Neural crest cell (in vitro differentiated cells): ENCODE measurements at regions not wholly inside any gene's neighbourhood (a gene's known extent, or its start where the extent isn't known, plus 50 kb on each side); places are given as distances from the start of the nearest gene placed in this dataset.

Source experiments
- DNase-seq: peaks from one replicate; pipeline ENCODE4 v3.0.0; 2021; ENCODE audit warnings: low read depth, mixed read lengths, low spot score
- H3K27ac Mint-ChIP-seq: one replicate; pipeline ENCODE4 v1.8.0; 2021; ENCODE audit warnings: mild to moderate bottlenecking, mixed read lengths; ENCODE audit not compliant: unreplicated experiment
- H3K27me3 Mint-ChIP-seq: 2 replicates; pipeline ENCODE4 v1.8.0; 2021; ENCODE audit warnings: low read depth, mild to moderate bottlenecking, mixed read lengths
- H3K36me3 Mint-ChIP-seq: 2 replicates; pipeline ENCODE4 v1.8.0; 2021; ENCODE audit warnings: low read depth, mild to moderate bottlenecking, mixed read lengths
- H3K4me1 Mint-ChIP-seq: 2 replicates; pipeline ENCODE4 v1.8.0; 2021; ENCODE audit warnings: mixed read lengths
- H3K4me3 Mint-ChIP-seq: one replicate; pipeline ENCODE4 v1.8.0; 2021; ENCODE audit warnings: mild to moderate bottlenecking, mixed read lengths
- H3K9me3 Mint-ChIP-seq: 2 replicates; pipeline ENCODE4 v1.8.0; 2021; ENCODE audit warnings: mixed read lengths
- CTCF ChIP-seq: fragments of 200-600 bp; sonication (generic); conservative IDR thresholded peaks from 2 replicates; pipeline ENCODE4 v1.5.0; 2021; ENCODE audit warnings: antibody characterized with exemption, mild to moderate bottlenecking

- Mint-ChIP-seq H3K36me3 (no peaks in the 10 kb centered on the region), H3K4me1 (peaks cover 4% of the 10 kb centered on the region), H3K4me3 (no peak overlapping the region), H3K27ac (no peak overlapping the region), H3K27me3 (no peaks in the 10 kb centered on the region), H3K9me3 (no peaks in the 10 kb centered on the region)
- no peak for DNase-seq
- TF ChIP-seq CTCF: no peak
Measured at GRCh38 chr15:77796046-77796729, 163.5 kb upstream of the LINGO1 start.

- no peak for TF ChIP-seq CTCF
- no peak overlapping the region for H3K4me3 Mint-ChIP-seq
- H3K36me3 Mint-ChIP-seq: no peaks in the 10 kb centered on the region
- no peaks in the 10 kb centered on the region for H3K27me3 Mint-ChIP-seq
- no peak overlapping the region for H3K27ac Mint-ChIP-seq
- peaks cover 4% of the 10 kb centered on the region for H3K4me1 Mint-ChIP-seq
- no peak for DNase-seq
- H3K9me3 Mint-ChIP-seq: no peaks in the 10 kb centered on the region
Measured at GRCh38 chr15:77795446-77795845, 162.7 kb upstream of the LINGO1 start.

GRCh38 chr15:77791941-77792340 lies 159.2 kb upstream of the LINGO1 start:
- H3K27ac Mint-ChIP-seq: no peak overlapping the region
- H3K36me3 Mint-ChIP-seq: no peaks in the 10 kb centered on the region
- H3K27me3 Mint-ChIP-seq: no peaks in the 10 kb centered on the region
- no peaks in the 10 kb centered on the region for H3K9me3 Mint-ChIP-seq
- H3K4me1 Mint-ChIP-seq: no peaks in the 10 kb centered on the region
- no peak overlapping the region for H3K4me3 Mint-ChIP-seq
- no peak for TF ChIP-seq CTCF
- no peak for DNase-seq

- TF ChIP-seq CTCF: no peak
- H3K9me3 Mint-ChIP-seq: no peaks in the 10 kb centered on the region
- H3K36me3 Mint-ChIP-seq: no peaks in the 10 kb centered on the region
- DNase-seq: no peak
- H3K4me3 Mint-ChIP-seq: no peak overlapping the region
- no peaks in the 10 kb centered on the region for H3K4me1 Mint-ChIP-seq
- H3K27ac Mint-ChIP-seq: no peak overlapping the region
- no peaks in the 10 kb centered on the region for H3K27me3 Mint-ChIP-seq
Measured at GRCh38 chr15:77790481-77790880, 157.8 kb upstream of the LINGO1 start.

- Mint-ChIP-seq H3K36me3 (no peaks in the 10 kb centered on the region), H3K4me1 (no peaks in the 10 kb centered on the region), H3K9me3 (no peaks in the 10 kb centered on the region), H3K27ac (no peak overlapping the region), H3K27me3 (no peaks in the 10 kb centered on the region), H3K4me3 (no peak overlapping the region)
- DNase-seq: no peak
- TF ChIP-seq CTCF: no peak
Measured at GRCh38 chr15:77786956-77787355, 154.2 kb upstream of the LINGO1 start.
